DND-41 (cell line): ENCODE measurements at regions not wholly inside any gene's neighbourhood (a gene's known extent, or its start where the extent isn't known, plus 50 kb on each side); places are given as distances from the start of the nearest gene placed in this dataset.

Experiments
- CTCF ChIP-seq: IDR thresholded peaks from 2 replicates; pipeline ENCODE4 v1.5.1; 2012; ENCODE audit warnings: borderline replicate concordance, low read length, moderate library complexity, mild to moderate bottlenecking; ENCODE audit not compliant: poor library complexity, severe bottlenecking; ENCODE audit errors: extremely low read depth
- EZH2 ChIP-seq: IDR thresholded peaks from 3 replicates; pipeline ENCODE4 v1.6.1; 2012; ENCODE audit warnings: borderline replicate concordance, low read depth, mild to moderate bottlenecking, moderate library complexity, low read length, inconsistent platforms; ENCODE audit not compliant: severe bottlenecking

GRCh38 chr13:97520061-97520460 lies 86.1 kb downstream of the RAP2A start:
- TF ChIP-seq CTCF (no peak), EZH2 (no peak)
